NCI-H510A (cell line): ENCODE measurements at regions not wholly inside any gene's neighbourhood (a gene's known extent, or its start where the extent isn't known, plus 50 kb on each side); places are given as distances from the start of the nearest gene placed in this dataset.
"Not testable (repeated sequence)": the region's sequence is repeated elsewhere in the genome, so short reads cannot be mapped to it uniquely, and the experiment has no call there.

Experiments used
- DNase-seq: peaks from one replicate; lab custom pipeline; 2025; lab: John Stamatoyannopoulos, UW

- DNase-seq, result not testable (repeated sequence)
Measured at GRCh38 chr16:29258946-29259634, 147.4 kb downstream of the NPIPB11 start.

- DNase-seq, result not testable (repeated sequence)
Measured at GRCh38 chr16:29257419-29258336, 148.8 kb downstream of the NPIPB11 start.

- no peak for DNase-seq
Measured at GRCh38 chr16:29256501-29256981, 150.0 kb downstream of the NPIPB11 start.

GRCh38 chr16:29255957-29256356 lies 150.6 kb downstream of the NPIPB11 start:
- DNase-seq, result not testable (repeated sequence)

- not testable (repeated sequence) for DNase-seq
Measured at GRCh38 chr16:29255496-29255796, 151.1 kb downstream of the NPIPB11 start.

GRCh38 chr16:29254676-29255495 lies 151.6 kb downstream of the NPIPB11 start:
- no peak for DNase-seq

GRCh38 chr16:29253716-29254590 lies 152.6 kb downstream of the NPIPB11 start:
- not testable (repeated sequence) for DNase-seq

GRCh38 chr16:29253066-29253590 lies 153.4 kb downstream of the NPIPB11 start:
- not testable (repeated sequence) for DNase-seq

GRCh38 chr16:29252311-29252710 lies 154.2 kb downstream of the NPIPB11 start:
- not testable (repeated sequence) for DNase-seq

- DNase-seq, result not testable (repeated sequence)
Measured at GRCh38 chr16:29251571-29252011, 154.9 kb downstream of the NPIPB11 start.

- DNase-seq, result not testable (repeated sequence)
Measured at GRCh38 chr16:29250923-29251434, 155.5 kb downstream of the NPIPB11 start.

GRCh38 chr16:29250469-29250868 lies 156.0 kb downstream of the NPIPB11 start:
- DNase-seq, result not testable (repeated sequence)

- not testable (repeated sequence) for DNase-seq
Measured at GRCh38 chr16:29248940-29249318, 157.6 kb downstream of the NPIPB11 start.

GRCh38 chr16:29248306-29248939 lies 158.1 kb downstream of the NPIPB11 start:
- DNase-seq, result not testable (repeated sequence)

GRCh38 chr16:29246091-29246490 lies 160.4 kb downstream of the NPIPB11 start:
- DNase-seq, result not testable (repeated sequence)

- no peak for DNase-seq
Measured at GRCh38 chr16:29237971-29238370, 168.5 kb downstream of the NPIPB11 start.

GRCh38 chr16:29237495-29237894 lies 169.0 kb downstream of the NPIPB11 start:
- DNase-seq, result not testable (repeated sequence)

- DNase-seq, result not testable (repeated sequence)
Measured at GRCh38 chr16:29237023-29237422, 169.5 kb downstream of the NPIPB11 start.

- not testable (repeated sequence) for DNase-seq
Measured at GRCh38 chr16:29235836-29236370, 170.6 kb downstream of the NPIPB11 start.
